ENCODE measurements at regions not wholly inside any gene's neighbourhood (a gene's known extent, or its start where the extent isn't known, plus 50 kb on each side); places are given as distances from the start of the nearest gene placed in this dataset.

DNA sequence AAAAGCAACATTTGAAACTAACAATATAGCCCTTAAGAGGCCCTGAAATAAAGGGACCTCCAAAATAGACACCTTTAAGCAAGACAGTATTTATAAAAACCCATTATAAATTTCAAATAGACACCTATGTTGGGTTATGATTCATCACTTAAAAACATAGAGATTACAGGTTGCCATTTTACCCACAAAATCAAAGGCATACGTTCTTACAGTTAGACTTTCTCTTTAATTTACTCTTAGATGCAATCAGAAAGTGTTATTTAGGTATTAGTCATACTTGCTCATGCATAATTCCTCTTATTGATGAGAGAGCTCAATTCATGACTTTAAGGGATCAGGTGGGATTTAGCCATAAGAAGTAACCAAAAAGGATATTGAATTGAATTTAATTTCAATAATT is 51.5 kb upstream of the TMEM200A start:
- no peak for DNase-seq

DNA sequence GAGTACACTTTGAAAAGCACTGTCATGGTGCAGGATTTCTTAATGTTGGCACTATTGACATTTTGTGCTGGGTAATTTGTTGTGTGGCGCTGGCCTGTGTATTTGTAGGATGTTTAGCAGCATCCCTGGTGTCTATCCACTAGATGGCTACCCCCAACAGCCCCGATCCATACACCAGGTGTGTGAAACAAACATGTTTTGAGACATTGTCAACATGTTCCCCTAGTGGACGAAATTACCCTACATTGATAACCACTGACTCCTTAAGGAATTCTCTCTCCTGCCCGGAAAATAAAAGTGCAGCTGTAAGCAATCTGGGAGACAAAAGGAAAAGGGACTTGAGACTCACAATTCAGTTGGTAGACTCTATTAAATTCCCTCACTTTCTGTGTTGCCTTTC is 52.6 kb upstream of the TMEM200A start:
- no peak for DNase-seq

DNA sequence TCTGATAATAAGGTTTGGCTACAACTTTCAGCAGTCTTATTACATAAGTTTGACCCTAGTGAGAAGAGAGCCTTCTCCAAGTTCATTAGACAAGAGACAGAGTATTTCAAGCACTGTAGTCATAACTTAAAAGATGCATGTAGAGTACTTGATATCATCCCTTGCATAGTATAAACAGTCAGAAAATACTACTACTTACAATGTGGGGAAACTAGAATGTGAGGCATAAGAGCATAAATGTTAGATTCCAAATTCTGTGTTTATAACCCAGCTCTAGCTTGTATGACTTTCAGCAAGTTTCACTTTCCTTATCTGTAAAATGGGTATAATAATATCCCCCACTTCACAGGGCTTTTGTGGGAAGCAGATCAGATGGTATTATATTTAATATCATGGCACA is 56.8 kb upstream of the TMEM200A start:
- DNase-seq, result no peak

DNA sequence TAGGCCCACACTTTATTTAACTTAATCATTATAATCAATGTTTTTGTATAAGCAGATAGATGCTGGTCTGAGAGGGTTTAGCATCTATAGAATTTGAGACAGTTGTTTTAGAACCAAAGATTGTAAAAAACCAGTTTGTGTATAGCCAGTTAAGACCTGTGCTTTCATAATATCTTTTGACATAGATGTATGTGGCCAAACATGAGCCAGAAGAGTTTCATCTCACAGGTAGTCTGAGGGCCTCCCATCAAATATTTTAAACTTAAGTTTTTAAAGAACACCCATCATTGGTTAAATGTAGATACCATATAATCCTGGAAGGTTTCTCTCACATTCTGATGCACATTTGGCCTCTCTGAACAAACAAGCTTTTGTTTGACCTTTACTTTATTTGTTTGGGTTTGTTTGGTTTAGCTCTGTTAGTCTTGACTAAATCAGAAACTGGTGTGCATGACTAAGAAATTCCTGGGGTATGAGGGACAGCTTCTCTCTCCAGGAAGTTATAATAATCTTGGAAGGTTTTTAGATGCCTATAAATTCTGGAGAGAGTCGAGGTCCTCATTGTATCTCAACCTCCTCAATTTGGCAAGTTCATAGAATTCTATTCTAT is 58.0 kb upstream of the TMEM200A start:
- DNase-seq, result peak; percentile 61

DNA sequence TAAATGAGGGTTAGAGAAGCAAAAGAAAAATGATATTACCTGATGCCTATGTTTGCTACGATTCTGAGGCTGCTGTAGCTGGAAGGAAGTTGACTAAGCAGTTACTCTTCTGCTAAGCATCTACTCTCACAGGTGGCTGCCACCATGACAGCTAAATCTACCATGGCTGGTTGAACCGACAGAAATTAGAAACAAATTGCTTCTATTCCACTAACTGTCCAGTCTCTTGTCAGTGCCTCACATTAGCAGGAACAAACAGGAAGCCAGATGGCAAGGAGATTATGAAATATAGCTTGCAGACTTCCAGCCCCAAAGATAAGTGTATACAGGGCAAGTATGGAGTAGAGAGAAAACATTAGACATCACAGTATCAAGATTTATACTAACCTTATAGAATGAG is 59.4 kb upstream of the TMEM200A start:
- peak; percentile 2 for DNase-seq

DNA sequence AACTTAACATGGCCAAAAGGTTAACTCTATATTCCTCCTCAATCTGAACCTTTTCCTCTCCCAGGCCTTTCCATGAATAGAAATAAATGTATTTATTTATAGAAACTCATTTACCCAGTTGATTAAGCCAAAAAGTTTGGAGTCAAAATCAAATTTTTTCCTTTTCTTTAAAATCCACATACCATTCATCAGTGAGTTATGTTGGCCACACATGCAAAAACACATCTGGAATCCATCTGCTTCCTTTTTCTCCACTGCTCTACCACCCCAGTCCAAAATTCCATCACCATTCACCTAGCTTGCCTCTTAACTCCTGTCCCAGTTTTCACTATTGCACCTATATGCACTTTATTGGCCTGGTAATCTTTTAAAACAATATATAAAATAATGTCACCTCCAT is 62.4 kb upstream of the TMEM200A start:
- no peak for DNase-seq

DNA sequence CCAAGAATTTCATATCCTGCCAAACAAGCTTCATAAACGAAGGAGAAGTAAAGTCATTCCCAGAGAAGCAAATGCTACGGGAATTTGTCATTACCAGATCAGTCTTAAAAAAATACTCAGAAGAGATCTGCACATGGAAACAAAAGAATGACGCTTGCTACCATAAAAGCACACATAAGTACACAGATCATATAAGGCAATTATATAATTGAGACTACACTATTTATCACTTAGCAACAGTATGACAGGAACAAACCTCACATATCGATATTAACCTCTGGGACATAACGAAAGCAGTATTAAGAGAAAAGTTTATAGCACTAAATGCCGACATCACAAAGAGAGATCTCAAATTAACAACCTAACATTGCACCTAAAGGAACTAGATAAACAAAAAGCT is 67.6 kb upstream of the TMEM200A start:
- no peak for DNase-seq

DNA sequence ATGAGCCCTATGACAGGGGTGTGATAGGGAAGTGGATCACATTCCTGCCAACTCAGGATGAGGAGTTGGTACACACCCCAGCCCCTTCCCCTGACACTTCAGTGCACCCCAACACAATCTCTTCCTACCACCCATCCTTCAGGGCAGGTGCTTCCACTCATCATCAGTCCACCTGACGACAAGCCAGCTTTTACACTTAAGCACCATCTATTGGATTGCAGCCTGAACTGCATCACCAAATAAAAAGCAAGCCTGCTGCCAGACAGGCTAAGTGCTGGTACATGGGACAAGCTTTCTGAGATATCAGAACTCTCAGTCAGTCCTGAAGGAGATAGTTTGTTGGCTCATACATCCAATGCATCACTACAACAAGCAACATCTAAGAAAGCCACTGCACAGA is 69.0 kb upstream of the TMEM200A start:
- DNase-seq, result peak; percentile 6

DNA sequence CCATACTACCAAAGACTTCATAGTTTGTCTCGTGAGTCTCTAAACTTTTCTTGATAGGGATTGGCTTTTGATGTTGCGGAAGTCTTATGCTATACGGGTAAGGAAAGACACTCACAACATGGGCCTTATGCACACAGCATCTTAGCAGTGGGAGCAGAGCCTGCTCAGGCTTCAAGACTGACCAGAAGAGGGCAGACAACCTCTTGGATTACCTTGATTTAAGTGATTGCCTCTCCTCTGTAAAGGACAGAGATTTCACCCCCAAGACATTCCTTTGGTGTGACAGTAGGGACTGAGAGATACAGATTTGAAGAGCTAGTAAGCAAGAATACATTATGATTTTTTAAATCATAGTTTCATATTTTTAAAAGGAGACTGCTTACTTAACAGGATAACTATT is 71.0 kb upstream of the SAMD3 start:
- DNase-seq, result peak; percentile 48

DNA sequence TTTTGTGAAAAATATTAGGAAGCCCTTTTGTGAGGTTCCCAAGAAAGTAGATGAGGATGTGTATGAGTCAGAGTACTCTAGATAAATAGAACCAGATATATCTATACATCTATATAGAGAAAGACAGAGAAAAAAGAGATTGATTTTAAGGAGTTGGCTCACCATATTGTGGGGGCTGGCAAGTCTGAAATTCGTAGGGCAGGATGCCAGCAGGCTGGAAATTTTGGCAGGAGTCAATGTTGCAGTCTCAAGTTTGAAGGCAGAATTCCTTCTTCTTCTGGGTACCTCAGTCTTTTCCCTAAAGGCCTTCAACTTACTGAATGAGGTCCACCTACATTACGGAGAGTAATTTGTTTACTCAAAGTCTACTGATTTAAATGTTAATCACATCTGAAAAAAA is 65.3 kb upstream of the SAMD3 start:
- DNase-seq, result no peak

DNA sequence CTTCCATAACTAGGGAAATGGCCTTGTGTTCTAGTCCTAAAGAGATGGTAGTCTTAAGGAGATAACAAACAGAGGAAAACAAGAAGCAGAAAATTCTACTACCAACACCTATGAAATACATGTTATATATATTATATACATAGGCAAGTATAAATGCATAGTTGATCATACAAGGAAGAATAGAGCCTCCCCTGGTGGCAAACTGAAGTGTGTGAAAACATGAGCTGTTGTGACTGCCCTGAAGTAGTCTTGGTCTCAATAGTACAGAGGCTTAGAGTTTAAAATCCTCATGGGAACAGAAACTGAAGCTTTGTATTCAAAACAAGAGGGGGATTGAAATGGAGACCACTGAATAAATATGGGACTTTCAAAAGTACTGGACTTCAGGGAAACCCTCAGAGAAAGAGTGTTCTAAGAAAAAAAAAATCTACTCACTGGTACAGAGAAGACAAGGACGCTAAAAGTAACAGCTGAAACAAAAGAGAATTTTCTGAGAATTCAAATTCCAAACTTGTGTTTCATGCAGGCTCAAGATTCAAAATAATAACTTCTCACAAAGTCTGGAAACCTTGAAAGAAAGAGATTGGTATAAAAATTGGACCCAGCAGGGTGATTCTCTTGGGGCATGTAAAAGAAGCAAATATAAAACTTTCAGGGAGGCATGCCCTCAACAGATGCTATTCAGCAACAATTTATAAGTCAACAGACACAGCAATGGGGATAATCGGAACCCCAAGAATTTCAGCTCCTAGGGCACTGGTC is 59.7 kb upstream of the SAMD3 start:
- DNase-seq, result peak; percentile 21

DNA sequence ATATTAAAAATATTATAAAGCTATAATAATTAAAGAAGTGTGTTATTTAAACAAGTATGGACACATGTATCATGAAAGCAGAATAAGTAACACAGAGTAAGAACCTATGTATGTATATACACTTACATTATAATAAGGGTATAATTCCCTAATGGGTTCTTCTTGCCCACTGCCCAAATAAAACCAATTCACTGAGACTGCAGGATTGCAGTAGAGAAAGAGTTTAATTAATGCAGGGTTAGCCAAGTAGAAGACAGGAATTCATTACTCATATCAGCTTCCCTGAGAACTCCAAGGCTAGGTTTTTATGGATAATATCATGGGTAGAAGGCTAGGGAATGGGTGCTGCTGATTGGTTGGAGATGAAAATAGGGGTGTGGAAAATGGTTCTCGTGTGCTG is 53.8 kb upstream of the SAMD3 start:
- no peak for DNase-seq

DNA sequence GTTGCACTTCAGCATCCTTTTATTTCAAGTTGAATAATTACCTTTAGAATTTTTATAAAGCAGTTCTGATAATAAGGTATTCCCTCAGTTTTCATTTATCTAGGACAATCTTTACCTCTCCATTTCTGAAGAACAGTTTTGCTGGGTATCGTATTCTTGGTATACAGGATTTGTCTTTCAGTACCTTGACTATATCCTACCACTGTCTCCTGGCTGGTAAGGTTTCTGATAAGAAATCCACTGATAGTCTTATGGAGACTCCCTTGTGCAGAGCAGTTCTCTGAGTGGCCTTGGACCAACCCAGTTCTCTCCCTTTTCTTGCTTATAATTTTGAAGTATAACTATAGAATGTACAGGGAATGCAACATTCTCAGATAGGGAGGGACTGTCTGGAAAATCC is 51.3 kb upstream of the SAMD3 start:
- DNase-seq, result no peak

Measured in DMS53 (cell line).